ENCODE measurements at regions not wholly inside any gene's neighbourhood (a gene's known extent, or its start where the extent isn't known, plus 50 kb on each side); places are given as distances from the start of the nearest gene placed in this dataset.
"Not testable (repeated sequence)": the region's sequence is repeated elsewhere in the genome, so short reads cannot be mapped to it uniquely, and the experiment has no call there.

- not testable (repeated sequence) for TF ChIP-seq CTCF (optimal IDR thresholded peaks at IDR 0.05 in 1 of 3, IDR thresholded peaks at IDR 0.05 in 1 of 3, conservative IDR thresholded peaks at IDR 0.05 in 1 of 3; ENCODE audit: extremely low read depth in 1 of 3, insufficient read depth in 2 of 3, low read length in 3 of 3); EZH2 (IDR thresholded peaks at IDR 0.05; ENCODE audit: low read length)
Observed at GRCh38 chr4:131724847-131725246, 1424.2 kb upstream of the PCDH10 start.
